HG02798 (cell line): ENCODE measurements at regions not wholly inside any gene's neighbourhood (a gene's known extent, or its start where the extent isn't known, plus 50 kb on each side); places are given as distances from the start of the nearest gene placed in this dataset.

Experiments
- ATAC-seq: cut with Tn5 transposase; IDR thresholded peaks from one replicate; pipeline ENCODE4 v1.9.1; 2021; ENCODE audit warnings: mild to moderate bottlenecking; ENCODE audit not compliant: unreplicated experiment, poor library complexity

DNA sequence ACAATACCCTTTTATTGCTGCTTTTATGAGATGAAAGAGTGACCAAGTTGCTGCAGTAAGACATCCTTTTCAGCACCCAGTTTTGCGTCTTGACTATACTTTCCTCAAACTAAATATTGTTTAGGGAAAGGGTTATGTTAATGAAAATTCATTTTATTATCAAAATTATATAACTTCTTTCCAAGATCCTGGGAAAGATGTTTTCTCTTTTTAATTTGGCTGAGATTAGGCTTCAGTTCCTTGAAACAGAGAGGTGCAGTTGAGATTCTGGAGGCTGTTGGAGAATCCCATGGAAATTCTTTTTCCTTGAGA is 91.6 kb upstream of the KCNA3 start:
- ATAC-seq: no peak

DNA sequence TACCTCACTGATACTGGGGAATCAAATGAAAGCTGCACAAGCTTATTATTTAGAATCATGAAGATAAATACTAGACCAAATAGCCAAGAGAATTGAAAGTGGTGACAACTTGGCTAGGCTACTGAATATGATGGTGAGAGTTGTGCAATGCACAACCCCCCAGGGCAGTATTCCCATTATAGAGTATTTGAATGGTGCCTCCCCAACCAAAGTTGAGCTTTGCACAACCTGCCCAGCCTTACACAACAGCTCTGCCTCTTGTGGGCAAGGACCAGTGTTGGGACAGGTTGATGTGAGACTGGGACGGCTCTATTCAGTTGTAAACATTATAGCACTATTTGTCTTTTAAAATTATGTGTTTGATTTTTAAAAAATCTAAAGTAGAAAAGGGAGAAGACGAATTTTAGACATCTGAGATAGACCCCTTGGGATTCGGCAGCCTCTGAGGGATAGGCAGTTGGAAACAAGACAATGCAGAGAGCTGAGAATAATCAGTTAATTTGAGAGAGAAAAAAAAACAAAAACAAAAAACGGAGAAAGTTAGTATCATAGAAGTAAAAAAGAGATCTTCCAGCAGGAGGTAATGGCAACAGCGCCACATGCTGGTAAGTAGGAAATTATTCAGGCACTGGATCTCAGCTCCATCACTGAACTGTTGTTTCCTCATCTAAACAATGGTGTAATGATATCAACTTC is 91.0 kb upstream of the KCNA3 start:
- peak; percentile 46 for ATAC-seq

DNA sequence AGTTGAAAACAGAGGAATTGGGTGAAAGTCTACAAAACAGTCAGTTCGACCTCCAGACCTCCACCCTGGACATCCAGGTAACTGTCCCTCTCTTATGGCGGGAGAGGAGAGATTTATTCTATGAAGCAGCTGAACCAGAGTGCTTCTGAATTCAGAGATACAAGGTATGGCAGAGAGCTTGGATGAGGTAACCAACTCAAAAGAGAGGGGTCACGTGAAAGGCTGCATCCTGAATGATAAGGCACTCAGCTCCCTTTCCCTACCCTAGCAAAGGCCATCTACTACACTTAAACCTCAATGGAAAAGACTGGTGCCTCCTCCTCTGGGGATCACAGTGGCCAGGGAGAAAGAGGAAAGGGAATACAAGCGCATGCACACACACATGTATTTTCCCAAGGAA is 88.4 kb upstream of the KCNA3 start:
- no peak for ATAC-seq

DNA sequence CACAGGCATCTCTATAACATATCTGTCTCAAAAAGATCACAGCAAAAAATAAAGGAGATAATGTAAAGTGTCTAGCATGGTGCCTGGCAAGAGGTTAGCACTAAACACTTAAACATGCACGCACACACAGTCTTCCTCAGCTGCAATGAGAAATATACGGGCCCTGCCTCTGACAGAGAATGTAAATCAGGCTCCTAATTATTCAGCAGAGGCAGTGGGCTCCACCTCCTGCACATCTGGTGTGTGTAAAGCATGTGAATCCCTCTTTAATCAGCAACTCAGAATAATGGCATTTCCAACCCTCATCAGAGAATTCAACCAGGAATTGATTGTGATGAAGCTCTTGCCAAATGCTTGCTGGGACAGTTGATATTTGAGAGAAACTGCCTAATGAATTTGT is 85.6 kb upstream of the KCNA3 start:
- no peak for ATAC-seq

DNA sequence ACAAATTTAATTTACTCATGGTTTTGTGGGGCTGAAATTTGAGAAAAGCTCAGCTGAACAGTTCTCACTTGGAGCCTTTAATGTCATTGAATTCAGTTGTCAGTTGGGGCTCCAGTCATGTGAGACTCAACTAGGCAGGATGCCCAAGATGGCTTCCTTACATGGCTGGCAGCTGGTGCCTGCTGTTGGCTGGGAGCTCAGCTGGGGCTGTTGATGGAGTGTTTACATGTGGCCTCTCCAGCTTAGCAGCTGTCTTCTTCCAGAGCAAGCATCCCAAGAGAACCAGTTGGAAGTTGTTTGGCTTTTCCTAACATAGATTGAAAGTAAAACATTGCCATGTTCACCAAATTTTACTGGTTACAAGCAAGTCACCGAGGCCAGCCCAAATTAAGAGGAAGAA is 81.8 kb upstream of the KCNA3 start:
- no peak for ATAC-seq

DNA sequence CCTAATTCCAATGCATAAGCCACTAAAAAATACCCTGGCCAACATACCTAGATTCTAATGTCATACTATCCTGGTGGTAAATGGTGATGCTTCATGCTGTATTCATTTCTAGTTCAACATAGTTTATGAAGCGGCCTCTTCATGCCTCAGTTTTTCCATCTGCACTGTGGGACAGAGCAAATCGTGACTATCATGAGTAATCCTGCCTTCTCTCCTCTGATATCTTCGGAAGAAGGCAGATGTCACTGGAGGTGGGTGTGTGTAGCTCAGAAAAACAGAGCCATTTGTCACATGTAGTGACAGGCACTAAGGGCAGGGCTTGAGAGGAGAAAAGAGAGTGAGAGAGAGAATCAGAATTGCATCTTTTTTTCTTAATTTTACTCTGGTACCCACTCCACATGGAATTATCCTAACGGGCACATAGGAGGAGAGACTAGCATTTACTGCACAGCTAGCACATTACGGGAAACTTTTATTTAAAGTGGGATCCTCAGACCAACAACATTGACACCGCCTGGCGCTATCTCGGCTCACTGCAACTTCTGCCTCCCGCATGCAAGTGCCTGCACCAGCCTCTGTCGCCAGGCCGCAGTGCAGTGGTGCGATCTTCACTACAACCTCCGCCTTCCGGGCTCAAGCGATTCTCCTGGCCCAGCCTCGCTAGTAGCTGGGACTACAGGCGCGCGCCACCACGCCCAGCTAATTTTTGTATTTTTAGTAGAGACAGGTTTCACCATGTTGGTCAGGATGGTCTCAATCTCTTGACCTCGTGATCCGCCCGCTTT is 78.4 kb upstream of the KCNA3 start:
- no peak for ATAC-seq

DNA sequence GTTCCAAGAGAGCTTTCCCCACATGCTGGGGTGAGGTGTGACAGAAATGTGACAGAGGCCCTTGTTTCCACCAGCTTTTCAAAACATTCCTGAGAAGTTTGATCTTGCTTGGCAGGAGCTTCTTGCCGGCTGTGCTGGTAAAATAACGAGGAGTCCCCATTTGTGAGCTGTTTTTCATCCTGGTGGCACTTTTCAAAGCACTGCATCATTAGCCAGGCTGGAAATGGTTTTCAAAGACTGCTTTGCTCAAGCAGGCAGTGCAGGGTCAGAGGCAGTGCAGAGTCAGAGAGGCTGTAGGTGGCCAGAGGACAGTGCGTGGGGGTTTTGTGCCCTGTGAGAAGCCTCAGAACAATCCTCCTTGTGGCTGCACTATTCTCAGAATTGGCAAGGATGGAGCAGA is 75.8 kb upstream of the KCNA3 start:
- no peak for ATAC-seq

DNA sequence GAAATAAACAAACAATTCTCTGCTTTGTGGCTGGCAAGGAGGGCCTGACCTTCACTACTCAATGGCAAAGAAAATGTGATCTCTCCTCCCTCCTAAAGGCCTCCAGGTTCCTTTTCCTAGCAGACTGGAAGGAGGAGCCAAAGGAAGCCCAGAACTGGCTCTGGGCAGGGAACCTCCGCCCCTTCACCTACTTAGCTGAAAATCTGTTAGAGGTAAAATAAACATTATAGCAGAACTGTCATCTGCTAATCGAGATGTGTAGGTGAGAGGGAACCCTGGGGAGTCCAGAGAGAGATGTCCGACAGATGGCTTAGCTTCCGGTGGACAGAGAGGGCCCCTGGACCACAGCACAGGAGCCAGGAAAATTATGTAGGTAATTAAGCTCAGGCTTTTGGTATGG is 75.2 kb upstream of the KCNA3 start:
- no peak for ATAC-seq

DNA sequence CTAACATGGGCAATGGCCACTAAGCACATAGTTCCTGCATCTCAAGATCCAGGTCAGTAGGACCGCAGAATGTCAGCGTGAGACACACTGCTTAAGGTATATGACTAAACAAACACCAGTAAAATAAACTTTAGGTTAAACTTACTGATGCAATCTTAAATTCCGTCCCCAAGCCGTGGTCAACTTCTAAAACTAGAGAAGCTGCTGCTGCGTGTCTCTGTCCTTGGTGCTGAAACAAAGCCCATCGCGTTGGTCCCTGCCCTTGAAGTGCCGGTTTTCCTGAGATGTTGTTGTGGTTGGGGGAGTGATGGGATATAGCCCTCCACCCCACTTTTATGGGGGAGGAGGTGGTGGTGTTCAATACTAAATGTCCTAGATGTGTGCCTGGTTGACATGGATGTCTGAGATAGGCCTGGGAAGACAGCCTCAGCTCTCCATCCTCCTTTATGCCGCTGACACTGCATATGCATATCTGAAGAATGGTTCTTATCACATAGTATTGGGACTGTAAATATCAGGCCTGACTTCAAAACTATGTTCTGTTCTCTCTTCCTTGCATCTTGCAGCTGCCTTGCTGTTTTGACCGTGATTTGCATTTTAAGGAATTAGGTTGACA is 72.0 kb upstream of the KCNA3 start:
- no peak for ATAC-seq

DNA sequence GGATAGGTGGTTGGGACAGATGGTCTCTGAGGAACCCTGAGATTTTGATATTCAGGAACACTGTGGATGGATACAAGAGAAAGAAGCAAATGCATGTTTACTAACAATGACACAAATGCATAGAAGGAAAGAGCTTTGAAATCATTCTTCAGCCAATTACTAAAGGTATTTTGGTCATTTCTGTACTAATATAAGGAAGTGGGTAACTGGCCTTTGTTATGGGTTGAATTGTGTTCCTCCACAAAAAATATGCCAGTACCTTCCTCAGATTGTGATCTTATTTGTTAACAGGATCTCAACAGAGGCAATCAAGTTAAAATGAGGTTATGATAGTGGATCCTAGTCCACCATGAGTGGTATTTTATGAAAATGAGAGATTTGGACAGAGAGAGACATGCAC is 68.7 kb upstream of the KCNA3 start:
- ATAC-seq: no peak

DNA sequence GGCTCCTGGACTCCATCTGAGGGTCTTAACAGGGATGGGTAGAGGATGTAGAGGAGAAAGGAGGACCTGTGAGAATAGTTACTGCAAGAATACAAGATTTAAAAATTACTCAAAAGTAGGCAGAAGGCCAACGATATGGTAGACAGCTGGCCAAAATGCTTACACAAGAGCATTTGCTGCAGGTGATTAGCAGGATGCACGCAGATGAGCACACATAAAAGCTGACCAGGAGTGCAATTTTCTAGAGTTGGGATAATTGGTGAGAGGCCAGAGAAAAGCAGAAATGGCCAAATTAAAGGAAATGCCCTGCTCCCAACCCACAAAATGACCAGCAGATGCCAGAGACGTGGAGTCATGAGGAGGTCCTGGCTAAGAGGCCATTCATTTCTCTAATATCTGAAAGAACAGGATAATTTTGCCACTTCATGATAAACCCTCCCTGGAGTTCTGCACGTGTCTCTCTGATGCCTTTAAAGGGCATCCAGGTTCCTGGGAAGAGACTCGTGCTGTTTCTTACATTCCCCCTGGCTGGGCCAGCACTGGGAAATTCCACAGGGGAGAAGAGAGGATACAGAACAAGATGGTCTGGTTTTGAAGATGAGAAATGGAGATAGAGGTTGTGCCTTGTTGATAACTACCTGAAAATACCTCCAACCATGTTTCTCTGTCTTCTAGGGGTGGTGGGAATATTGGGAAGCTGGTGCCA is 62.3 kb upstream of the KCNA3 start:
- ATAC-seq: no peak

DNA sequence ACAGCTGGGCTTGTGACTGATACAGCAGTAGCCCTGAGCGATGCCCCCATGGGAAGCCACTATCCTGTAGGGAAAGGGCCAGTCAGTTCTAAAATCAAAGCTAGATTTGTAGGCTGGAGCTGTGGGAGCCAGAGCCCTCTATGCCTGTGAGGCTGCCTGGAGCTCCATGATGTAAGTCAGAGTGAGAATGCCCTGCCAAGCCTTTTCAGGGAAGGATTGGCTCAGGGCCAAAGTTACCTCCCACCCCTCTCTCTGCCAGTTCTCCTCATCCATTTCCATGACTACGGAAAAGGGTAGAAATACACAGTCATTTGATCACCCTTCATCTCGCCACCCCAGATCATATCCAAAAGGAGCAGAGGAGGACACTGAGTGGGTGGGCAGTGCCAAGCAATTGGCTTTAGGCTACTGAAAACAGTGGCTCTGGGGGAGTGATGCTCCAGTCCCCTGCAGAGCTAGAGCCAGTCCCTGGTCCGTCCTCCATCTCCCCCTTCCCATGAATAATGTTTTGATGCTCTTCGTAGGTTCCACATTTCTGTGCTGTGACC is 59.5 kb upstream of the KCNA3 start:
- ATAC-seq: no peak

DNA sequence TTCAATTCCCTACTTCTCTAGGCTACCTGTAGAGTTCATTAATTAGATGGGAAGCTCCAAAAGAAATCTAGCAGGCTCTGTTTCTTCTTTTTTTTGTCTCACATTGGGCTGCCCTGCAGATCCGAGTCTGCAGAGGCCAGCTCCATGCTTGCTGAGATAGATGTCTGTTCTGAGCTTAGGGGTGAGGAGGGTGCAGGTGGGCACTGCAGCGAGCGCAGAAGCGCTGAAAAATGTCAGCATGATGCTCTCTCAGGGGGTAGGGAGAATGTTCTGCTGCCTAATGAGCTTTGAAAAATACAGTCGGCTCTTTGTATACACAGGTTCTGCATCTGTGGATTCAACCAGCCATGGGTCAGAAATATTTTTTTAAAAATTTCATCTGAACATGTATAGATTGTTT is 56.8 kb upstream of the KCNA3 start:
- no peak for ATAC-seq

DNA sequence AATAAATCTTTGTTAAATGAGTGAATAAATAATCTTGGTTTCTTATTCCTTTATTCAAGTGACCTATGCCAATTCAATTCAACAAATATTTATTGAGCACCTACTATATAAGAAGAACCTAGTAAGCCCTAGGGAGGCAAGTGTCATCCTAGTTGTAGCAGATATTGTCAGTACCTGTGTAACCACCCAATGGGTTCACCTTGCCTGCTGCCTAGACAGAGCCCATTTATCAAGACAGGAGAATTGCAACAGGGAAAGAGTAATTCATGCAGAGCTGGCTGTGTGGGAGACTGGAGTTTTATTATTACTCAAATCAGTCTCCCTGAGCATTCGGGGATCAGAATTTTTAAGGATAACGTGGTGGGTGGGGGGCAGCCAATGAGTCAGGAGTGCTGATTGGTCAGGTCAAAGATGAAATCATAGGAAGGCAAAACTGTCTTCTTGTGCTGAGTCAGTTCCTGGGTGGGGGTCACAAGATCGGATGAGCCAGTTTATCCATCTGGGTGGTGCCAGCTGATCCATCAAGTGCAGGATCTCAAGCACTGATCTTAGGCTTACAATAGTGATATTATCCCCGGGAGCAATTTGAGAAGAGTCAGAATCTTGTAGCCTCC is 53.8 kb upstream of the KCNA3 start:
- ATAC-seq: no peak

DNA sequence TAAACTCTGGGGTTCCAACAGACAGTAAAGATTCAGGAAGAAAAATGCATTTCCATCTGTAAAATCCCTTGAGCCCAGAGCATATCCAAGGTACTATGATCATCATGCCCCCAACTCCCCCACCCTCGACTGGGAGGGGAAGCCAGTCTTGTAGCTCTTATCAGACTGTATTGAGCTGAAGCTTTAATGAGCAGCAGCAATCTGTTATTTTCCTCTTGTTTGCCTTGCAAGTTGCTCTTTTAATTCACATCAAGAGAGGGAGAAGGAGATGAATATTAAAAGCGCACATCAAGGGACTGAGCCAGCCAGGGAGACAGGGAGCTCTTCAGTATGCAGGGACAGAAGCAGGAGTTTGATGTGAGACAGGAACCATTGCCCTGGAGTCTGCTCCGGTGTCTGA is 52.5 kb upstream of the KCNA3 start:
- ATAC-seq: no peak

DNA sequence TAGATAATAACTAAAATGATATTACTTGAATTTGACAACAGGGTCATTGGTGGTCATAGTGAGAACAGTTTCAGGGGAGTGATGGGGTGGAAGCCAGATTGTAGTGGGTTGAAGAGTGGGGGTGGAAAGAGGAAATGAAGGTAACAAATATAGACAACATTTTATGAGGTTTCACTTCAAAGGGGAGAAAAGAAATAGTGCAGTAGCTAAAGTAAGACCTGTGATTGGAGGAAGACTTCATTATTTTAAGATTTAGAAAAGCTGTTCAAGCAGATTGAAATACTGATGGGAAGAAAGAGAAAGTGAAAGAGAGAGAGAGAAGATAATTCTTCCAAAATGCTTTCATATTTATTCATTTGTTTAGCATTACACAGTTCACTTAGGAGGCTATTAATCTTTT is 52.0 kb upstream of the KCNA3 start:
- ATAC-seq: peak; percentile 79
